Ishikawa (cell line): ENCODE measurements at regions not wholly inside any gene's neighbourhood (a gene's known extent, or its start where the extent isn't known, plus 50 kb on each side); places are given as distances from the start of the nearest gene placed in this dataset.

Experiments
- CREB1 ChIP-seq: IDR thresholded peaks from 2 replicates; pipeline ENCODE4 v1.6.1; 2012; ENCODE audit warnings: low read depth
- EGR1 ChIP-seq: IDR thresholded peaks from 2 replicates; pipeline ENCODE4 v1.6.1; 2012
- EP300 ChIP-seq: IDR thresholded peaks from 2 replicates; pipeline ENCODE4 v1.6.1; 2012; ENCODE audit warnings: borderline replicate concordance
- MAX ChIP-seq: IDR thresholded peaks from 2 replicates; pipeline ENCODE4 v1.6.1; 2012
- NFIC ChIP-seq: IDR thresholded peaks from 2 replicates; pipeline ENCODE4 v1.6.1; 2012
- REST ChIP-seq: IDR thresholded peaks from 2 replicates; pipeline ENCODE4 v1.6.1; 2012; ENCODE audit warnings: low read depth, mild to moderate bottlenecking
- TAF1 ChIP-seq: IDR thresholded peaks from 2 replicates; pipeline ENCODE4 v1.6.1; 2012; ENCODE audit warnings: low read depth, mild to moderate bottlenecking
- TCF12 ChIP-seq: IDR thresholded peaks from 2 replicates; pipeline ENCODE4 v1.6.1; 2012; ENCODE audit warnings: low read depth
- ZBTB7A ChIP-seq: IDR thresholded peaks from 2 replicates; pipeline ENCODE4 v1.6.1; 2012; ENCODE audit warnings: low read depth

GRCh38 chr2:188810586-188810985 is 163.6 kb upstream of the COL3A1 start:
- TF ChIP-seq TAF1 (no peak), MAX (no peak), ZBTB7A (no peak), REST (no peak), TCF12 (no peak), CREB1 (no peak), NFIC (no peak), EGR1 (no peak), EP300 (no peak)
